GM12864 (cell line): ENCODE measurements at regions not wholly inside any gene's neighbourhood (a gene's known extent, or its start where the extent isn't known, plus 50 kb on each side); places are given as distances from the start of the nearest gene placed in this dataset.

ENCODE experiments used
- DNase-seq: peaks from one replicate; pipeline ENCODE4 v3.0.0-alpha.2; 2011; ENCODE audit warnings: low read depth
- H3K4me3 ChIP-seq: 2 replicates; pipeline ENCODE4 v1.5.1; 2011; ENCODE audit warnings: mild to moderate bottlenecking, low read depth, low read length, control low read depth
- TF ChIP-seq, protein P1 (sequence below): IDR thresholded peaks from 2 replicates; pipeline ENCODE4 v1.5.1; 2011; ENCODE audit warnings: low read depth, mild to moderate bottlenecking, moderate library complexity, low read length, control low read depth, inconsistent platforms; ENCODE audit errors: missing control alignments

DNA sequence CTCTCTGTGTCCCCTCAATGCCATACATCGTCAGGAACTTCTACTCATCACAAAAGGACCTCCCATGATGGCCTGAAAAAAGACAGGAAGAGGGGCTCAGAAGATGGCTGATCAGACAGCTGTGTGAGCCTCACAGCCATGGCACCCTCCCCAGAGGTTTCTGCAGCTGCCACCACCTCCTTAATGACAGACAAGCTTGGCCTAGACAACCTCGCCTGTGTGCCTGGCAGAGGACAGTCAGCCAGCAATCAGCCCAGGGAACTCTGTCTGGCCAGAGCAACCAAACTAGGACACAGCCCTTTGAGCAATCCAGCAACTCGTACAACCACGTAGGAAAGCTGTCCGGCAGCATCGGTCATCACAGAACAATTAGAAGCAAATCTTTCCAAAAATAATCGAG, 54.2 kb upstream of the MED9 start:
- DNase-seq: no peak
- no peak overlapping the region for H3K4me3 ChIP-seq
- TF ChIP-seq, protein P1, sequence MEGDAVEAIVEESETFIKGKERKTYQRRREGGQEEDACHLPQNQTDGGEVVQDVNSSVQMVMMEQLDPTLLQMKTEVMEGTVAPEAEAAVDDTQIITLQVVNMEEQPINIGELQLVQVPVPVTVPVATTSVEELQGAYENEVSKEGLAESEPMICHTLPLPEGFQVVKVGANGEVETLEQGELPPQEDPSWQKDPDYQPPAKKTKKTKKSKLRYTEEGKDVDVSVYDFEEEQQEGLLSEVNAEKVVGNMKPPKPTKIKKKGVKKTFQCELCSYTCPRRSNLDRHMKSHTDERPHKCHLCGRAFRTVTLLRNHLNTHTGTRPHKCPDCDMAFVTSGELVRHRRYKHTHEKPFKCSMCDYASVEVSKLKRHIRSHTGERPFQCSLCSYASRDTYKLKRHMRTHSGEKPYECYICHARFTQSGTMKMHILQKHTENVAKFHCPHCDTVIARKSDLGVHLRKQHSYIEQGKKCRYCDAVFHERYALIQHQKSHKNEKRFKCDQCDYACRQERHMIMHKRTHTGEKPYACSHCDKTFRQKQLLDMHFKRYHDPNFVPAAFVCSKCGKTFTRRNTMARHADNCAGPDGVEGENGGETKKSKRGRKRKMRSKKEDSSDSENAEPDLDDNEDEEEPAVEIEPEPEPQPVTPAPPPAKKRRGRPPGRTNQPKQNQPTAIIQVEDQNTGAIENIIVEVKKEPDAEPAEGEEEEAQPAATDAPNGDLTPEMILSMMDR: no peak

DNA sequence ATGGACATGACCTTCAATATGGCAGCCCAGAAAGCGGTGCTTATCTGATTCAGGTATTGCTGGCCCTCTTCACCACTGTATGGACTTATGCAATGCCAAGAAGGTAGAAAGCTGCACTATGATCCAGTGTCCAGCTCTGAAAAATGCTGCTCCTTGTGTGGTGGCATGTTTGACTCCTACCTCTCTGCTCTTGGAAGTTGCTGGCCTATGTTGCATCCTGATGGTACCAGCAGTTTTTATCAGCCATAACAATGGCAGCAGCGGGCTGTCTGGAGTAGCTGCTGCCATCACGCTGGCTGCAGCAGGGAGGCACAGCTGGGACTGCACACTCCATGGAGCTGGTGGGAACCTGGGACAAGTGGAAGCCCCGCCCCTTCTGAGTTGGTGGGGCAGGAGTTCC, 53.1 kb upstream of the MED9 start:
- TF ChIP-seq, protein P1: no peak
- H3K4me3 ChIP-seq: no peak overlapping the region
- DNase-seq: no peak

DNA sequence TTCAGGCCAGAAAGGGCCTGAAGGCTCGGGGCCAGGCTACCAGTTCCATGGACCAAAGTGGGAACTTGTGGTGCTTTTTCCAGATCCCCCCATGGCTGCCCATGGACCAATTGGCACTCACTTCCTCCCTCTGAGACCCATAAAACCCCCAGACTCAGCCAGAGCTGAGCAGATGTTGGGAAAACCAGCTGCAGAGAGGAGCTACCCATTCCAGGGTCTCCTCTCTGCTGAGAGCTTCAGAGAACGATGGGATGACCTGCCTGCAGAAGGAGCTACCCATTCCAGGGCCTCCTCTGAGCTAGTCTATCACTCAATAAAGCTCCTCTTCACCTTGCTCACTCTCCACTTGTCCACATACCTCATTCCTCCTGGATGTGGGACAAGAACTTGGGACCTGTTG, 52.2 kb upstream of the MED9 start:
- TF ChIP-seq, protein P1: no peak
- DNase-seq: no peak
- no peak overlapping the region for H3K4me3 ChIP-seq

DNA sequence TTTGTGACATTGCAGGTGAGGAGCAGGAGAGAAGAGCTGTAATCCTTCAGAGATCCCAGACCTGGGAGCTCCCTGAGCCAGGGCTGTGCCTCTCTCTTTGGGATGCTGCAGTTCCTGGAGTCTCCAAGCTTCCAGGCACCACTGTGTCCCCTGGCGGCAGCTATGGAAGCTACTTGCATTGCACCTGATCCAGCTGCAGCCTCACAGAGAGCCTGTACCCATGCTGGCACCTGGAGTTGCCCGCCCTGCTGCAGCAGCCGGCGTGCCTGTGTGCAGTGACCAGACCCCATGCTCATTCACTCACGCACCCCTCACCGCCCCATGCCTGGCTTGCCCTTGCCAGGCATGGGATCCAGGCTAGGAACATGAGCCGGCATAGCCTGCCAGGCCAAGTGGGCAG, 51.8 kb upstream of the MED9 start:
- no peak overlapping the region for H3K4me3 ChIP-seq
- DNase-seq: no peak

DNA sequence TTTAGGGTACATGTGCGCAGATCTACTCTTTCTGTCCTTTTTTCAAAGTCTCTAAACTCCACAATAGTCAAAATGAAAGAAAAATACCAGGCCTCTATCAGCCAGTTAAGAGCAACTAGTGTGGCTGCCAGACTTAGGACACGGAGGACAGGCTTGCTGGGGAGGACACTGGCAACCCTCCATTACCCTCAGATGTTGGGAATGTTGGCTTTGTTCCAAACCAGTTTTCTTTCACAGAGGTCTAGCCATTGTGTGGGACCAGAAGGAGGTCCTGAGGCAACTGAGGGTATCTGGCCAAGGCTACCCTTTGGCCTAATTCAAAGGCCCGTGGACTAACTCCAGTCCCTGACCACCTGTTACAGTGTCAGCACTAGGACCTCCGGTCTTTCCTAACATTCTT, 51.2 kb upstream of the MED9 start:
- DNase-seq: no peak
- TF ChIP-seq, protein P1: no peak
- H3K4me3 ChIP-seq: no peak overlapping the region

More for the DNA sequence above, 51.8 kb upstream of the MED9 start:
- TF ChIP-seq, protein P1: no peak

DNA sequence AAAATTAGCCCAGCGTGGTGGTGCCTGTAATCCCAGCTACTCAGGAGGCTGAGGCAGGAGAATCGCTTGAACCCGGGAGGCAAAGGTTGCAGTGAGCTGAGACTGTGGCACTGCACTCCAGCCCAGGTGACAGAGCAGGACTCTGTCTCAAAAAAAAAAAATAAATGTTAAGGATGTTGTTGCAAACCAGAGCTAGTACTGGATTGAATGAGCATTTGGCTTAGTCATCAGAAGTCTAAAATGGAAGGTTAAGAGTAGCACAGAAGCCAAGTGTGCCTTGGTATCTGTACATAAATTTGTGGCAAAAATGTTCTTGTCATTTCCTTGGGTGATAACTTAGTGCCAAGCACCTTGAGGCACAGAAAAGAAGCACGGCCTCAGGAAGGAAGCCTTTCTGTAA, 50.6 kb upstream of the MED9 start:
- no peak overlapping the region for H3K4me3 ChIP-seq
- DNase-seq: no peak
- TF ChIP-seq, protein P1: no peak
